Stomach smooth muscle (tissue), 2 donors: ENCODE measurements at regions not wholly inside any gene's neighbourhood (a gene's known extent, or its start where the extent isn't known, plus 50 kb on each side); places are given as distances from the start of the nearest gene placed in this dataset.

Experiments used
- H3K27ac ChIP-seq: one replicate; pipeline ENCODE4 v1.7.0; 2013; ENCODE audit warnings: mild to moderate bottlenecking, low read length, inconsistent platforms
- H3K27me3 ChIP-seq, 2 donors: one replicate each; pipeline ENCODE4 v1.7.0; 2013; ENCODE audit warnings: low read length in 2 of 2; ENCODE audit not compliant: insufficient read depth in 2 of 2, control insufficient read depth in 1 of 2
- H3K36me3 ChIP-seq, 2 donors: one replicate each; pipeline ENCODE4 v1.7.0; 2013; ENCODE audit warnings: low read length in 2 of 2; ENCODE audit not compliant: control insufficient read depth in 2 of 2, insufficient read depth in 2 of 2
- H3K4me1 ChIP-seq: one replicate; pipeline ENCODE4 v1.7.0; 2013; ENCODE audit warnings: low read length; ENCODE audit not compliant: control insufficient read depth, insufficient read depth
- H3K4me3 ChIP-seq, 2 donors: one replicate each; pipeline ENCODE4 v1.7.0; 2013; ENCODE audit warnings: low read length in 2 of 2
- H3K9ac ChIP-seq, 2 donors: one replicate each; pipeline ENCODE4 v1.7.0; 2013; ENCODE audit warnings: low read length in 2 of 2, mild to moderate bottlenecking in 1 of 2
- H3K9me3 ChIP-seq, 2 donors: one replicate each; pipeline ENCODE4 v1.7.0; 2013; ENCODE audit warnings: low read length in 2 of 2; ENCODE audit not compliant: control insufficient read depth in 2 of 2
- donor health status: healthy.
- donor health status: Pancreatic carcinoma.

- Histone ChIP-seq H3K27ac (no peak overlapping the region), H3K27me3 (no peaks in the 10 kb centered on the region), H3K4me1 (no peaks in the 10 kb centered on the region)
Observed at GRCh38 chr16:79712276-79712675, 111.7 kb upstream of the MAF start.

GRCh38 chr16:79707876-79708275 lies 107.3 kb upstream of the MAF start:
- H3K4me3 ChIP-seq = no peak overlapping the region
- H3K4me1 ChIP-seq = no peaks in the 10 kb centered on the region
- H3K27ac ChIP-seq = no peak overlapping the region
- H3K36me3 ChIP-seq = no peaks in the 10 kb centered on the region
- H3K9me3 ChIP-seq = no peaks in the 10 kb centered on the region
- H3K9ac ChIP-seq = no peak overlapping the region
- no peaks in the 10 kb centered on the region for H3K27me3 ChIP-seq

More at GRCh38 chr16:79712276-79712675, 111.7 kb upstream of the MAF start:
- H3K4me3 ChIP-seq = no peak overlapping the region
- H3K9ac ChIP-seq = no peak overlapping the region
- no peaks in the 10 kb centered on the region for H3K36me3 ChIP-seq
- H3K9me3 ChIP-seq = no peaks in the 10 kb centered on the region

GRCh38 chr16:79703066-79703465 lies 102.5 kb upstream of the MAF start:
- Histone ChIP-seq H3K36me3 (no peaks in the 10 kb centered on the region), H3K9ac (no peak overlapping the region), H3K27ac (no peak overlapping the region), H3K27me3 (no peaks in the 10 kb centered on the region), H3K9me3 (no peaks in the 10 kb centered on the region), H3K4me1 (peaks cover 3% of the 10 kb centered on the region), H3K4me3 (no peak overlapping the region)

- no peak overlapping the region for H3K9ac ChIP-seq
- H3K27ac ChIP-seq = no peak overlapping the region
Observed at GRCh38 chr16:79698341-79698753, 97.8 kb upstream of the MAF start.

GRCh38 chr16:79697562-79698112 lies 97.1 kb upstream of the MAF start:
- no peaks in the 10 kb centered on the region for H3K36me3 ChIP-seq
- H3K27me3 ChIP-seq = no peaks in the 10 kb centered on the region
- H3K4me1 ChIP-seq = peaks cover 3% of the 10 kb centered on the region
- peaks cover 0 to 2% of the 10 kb centered on the region in 2 donors for H3K9me3 ChIP-seq
- H3K9ac ChIP-seq = no peak overlapping the region
- H3K4me3 ChIP-seq = no peak overlapping the region
- H3K27ac ChIP-seq = no peak overlapping the region

More at GRCh38 chr16:79698341-79698753, 97.8 kb upstream of the MAF start:
- Histone ChIP-seq H3K4me1 (peaks cover 3% of the 10 kb centered on the region), H3K36me3 (no peaks in the 10 kb centered on the region), H3K4me3 (no peak overlapping the region), H3K9me3 (peaks cover 0 to under 1% of the 10 kb centered on the region in 2 donors), H3K27me3 (no peaks in the 10 kb centered on the region)

- H3K27ac ChIP-seq = no peak overlapping the region
- H3K27me3 ChIP-seq = no peaks in the 10 kb centered on the region
- no peak overlapping the region for H3K4me3 ChIP-seq
- no peak overlapping the region for H3K9ac ChIP-seq
- no peaks in the 10 kb centered on the region for H3K36me3 ChIP-seq
- no peaks in the 10 kb centered on the region for H3K4me1 ChIP-seq
- H3K9me3 ChIP-seq = peaks cover 2 to 4% of the 10 kb centered on the region in 2 donors
Observed at GRCh38 chr16:79691007-79691406, 90.5 kb upstream of the MAF start.

- Histone ChIP-seq H3K36me3 (no peaks in the 10 kb centered on the region), H3K9ac (no peak overlapping the region), H3K4me3 (no peak overlapping the region), H3K4me1 (no peaks in the 10 kb centered on the region), H3K9me3 (peaks cover 2 to 4% of the 10 kb centered on the region in 2 donors), H3K27me3 (no peaks in the 10 kb centered on the region), H3K27ac (no peak overlapping the region)
Observed at GRCh38 chr16:79690159-79690558, 89.6 kb upstream of the MAF start.

GRCh38 chr16:79687249-79688130 lies 87.0 kb upstream of the MAF start:
- Histone ChIP-seq H3K27me3 (no peaks in the 10 kb centered on the region), H3K36me3 (no peaks in the 10 kb centered on the region), H3K4me3 (no peak overlapping the region), H3K9me3 (peaks cover 0 to 4% of the 10 kb centered on the region in 2 donors), H3K4me1 (no peaks in the 10 kb centered on the region), H3K27ac (no peak overlapping the region), H3K9ac (no peak overlapping the region)

- H3K9me3 ChIP-seq = peaks cover 0 to 4% of the 10 kb centered on the region in 2 donors
- no peaks in the 10 kb centered on the region for H3K36me3 ChIP-seq
- no peak overlapping the region for H3K27ac ChIP-seq
- no peak overlapping the region for H3K4me3 ChIP-seq
- no peak overlapping the region for H3K9ac ChIP-seq
- no peaks in the 10 kb centered on the region for H3K4me1 ChIP-seq
- no peaks in the 10 kb centered on the region for H3K27me3 ChIP-seq
Observed at GRCh38 chr16:79685871-79686270, 85.3 kb upstream of the MAF start.

GRCh38 chr16:79679334-79679733 lies 78.8 kb upstream of the MAF start:
- Histone ChIP-seq H3K27ac (no peak overlapping the region), H3K9ac (no peak overlapping the region), H3K36me3 (no peaks in the 10 kb centered on the region), H3K9me3 (no peaks in the 10 kb centered on the region), H3K4me1 (no peaks in the 10 kb centered on the region), H3K4me3 (no peak overlapping the region), H3K27me3 (no peaks in the 10 kb centered on the region)
